Ishikawa (cell line): ENCODE measurements at regions not wholly inside any gene's neighbourhood (a gene's known extent, or its start where the extent isn't known, plus 50 kb on each side); places are given as distances from the start of the nearest gene placed in this dataset.

Source experiments
- CEBPB ChIP-seq: IDR thresholded peaks from 2 replicates; pipeline ENCODE4 v1.6.1; 2012
- CREB1 ChIP-seq: IDR thresholded peaks from 2 replicates; pipeline ENCODE4 v1.6.1; 2012; ENCODE audit warnings: low read depth
- EGR1 ChIP-seq: IDR thresholded peaks from 2 replicates; pipeline ENCODE4 v1.6.1; 2012
- EP300 ChIP-seq: IDR thresholded peaks from 2 replicates; pipeline ENCODE4 v1.6.1; 2012; ENCODE audit warnings: borderline replicate concordance
- FOXM1 ChIP-seq: IDR thresholded peaks from 2 replicates; pipeline ENCODE4 v1.6.1; 2012; ENCODE audit warnings: low read depth, borderline replicate concordance
- RAD21 ChIP-seq: IDR thresholded peaks from 2 replicates; pipeline ENCODE4 v1.6.1; 2012; ENCODE audit warnings: low read depth
- TAF1 ChIP-seq: IDR thresholded peaks from 2 replicates; pipeline ENCODE4 v1.6.1; 2012; ENCODE audit warnings: low read depth, mild to moderate bottlenecking
- TCF12 ChIP-seq: IDR thresholded peaks from 2 replicates; pipeline ENCODE4 v1.6.1; 2012; ENCODE audit warnings: low read depth
- ZBTB7A ChIP-seq: IDR thresholded peaks from 2 replicates; pipeline ENCODE4 v1.6.1; 2012; ENCODE audit warnings: low read depth
- TF ChIP-seq, protein P1 (sequence below): IDR thresholded peaks from 2 replicates; pipeline ENCODE4 v1.6.1; 2012
- TF ChIP-seq, protein P2 (sequence below): IDR thresholded peaks from 2 replicates; pipeline ENCODE4 v1.6.1; 2012; ENCODE audit warnings: low read depth, mild to moderate bottlenecking
- TF ChIP-seq, protein P3 (sequence below): IDR thresholded peaks from 2 replicates; pipeline ENCODE4 v1.6.1; 2012

DNA sequence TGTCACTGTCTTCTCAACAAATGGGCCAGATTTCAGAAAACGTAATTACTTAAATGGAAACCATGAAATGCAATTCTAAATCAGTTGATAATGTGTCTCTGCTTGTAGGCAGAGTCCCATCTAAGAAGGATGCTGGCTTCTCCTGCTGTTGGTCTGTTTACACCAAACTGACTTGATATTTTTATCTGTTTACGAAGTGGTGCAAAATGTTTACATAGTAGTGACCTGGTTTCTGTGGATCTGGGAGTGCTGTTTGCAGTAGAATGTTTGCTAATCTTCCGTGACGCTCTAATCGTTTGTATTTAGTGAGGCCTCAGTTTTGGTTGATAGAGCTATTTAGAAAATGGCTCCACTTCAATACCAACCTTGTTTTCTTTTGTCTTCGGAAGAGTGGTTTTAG lies 213.5 kb downstream of the VEGFC start:
- TF ChIP-seq, protein P1, sequence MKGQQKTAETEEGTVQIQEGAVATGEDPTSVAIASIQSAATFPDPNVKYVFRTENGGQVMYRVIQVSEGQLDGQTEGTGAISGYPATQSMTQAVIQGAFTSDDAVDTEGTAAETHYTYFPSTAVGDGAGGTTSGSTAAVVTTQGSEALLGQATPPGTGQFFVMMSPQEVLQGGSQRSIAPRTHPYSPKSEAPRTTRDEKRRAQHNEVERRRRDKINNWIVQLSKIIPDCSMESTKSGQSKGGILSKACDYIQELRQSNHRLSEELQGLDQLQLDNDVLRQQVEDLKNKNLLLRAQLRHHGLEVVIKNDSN = no peak
- TF ChIP-seq, protein P2, sequence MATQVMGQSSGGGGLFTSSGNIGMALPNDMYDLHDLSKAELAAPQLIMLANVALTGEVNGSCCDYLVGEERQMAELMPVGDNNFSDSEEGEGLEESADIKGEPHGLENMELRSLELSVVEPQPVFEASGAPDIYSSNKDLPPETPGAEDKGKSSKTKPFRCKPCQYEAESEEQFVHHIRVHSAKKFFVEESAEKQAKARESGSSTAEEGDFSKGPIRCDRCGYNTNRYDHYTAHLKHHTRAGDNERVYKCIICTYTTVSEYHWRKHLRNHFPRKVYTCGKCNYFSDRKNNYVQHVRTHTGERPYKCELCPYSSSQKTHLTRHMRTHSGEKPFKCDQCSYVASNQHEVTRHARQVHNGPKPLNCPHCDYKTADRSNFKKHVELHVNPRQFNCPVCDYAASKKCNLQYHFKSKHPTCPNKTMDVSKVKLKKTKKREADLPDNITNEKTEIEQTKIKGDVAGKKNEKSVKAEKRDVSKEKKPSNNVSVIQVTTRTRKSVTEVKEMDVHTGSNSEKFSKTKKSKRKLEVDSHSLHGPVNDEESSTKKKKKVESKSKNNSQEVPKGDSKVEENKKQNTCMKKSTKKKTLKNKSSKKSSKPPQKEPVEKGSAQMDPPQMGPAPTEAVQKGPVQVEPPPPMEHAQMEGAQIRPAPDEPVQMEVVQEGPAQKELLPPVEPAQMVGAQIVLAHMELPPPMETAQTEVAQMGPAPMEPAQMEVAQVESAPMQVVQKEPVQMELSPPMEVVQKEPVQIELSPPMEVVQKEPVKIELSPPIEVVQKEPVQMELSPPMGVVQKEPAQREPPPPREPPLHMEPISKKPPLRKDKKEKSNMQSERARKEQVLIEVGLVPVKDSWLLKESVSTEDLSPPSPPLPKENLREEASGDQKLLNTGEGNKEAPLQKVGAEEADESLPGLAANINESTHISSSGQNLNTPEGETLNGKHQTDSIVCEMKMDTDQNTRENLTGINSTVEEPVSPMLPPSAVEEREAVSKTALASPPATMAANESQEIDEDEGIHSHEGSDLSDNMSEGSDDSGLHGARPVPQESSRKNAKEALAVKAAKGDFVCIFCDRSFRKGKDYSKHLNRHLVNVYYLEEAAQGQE = no peak
- TF ChIP-seq RAD21 (no peak), TAF1 (no peak), EGR1 (no peak), TCF12 (no peak), FOXM1 (no peak), ZBTB7A (no peak), EP300 (no peak), CREB1 (no peak), CEBPB (no peak)
- TF ChIP-seq, protein P3, sequence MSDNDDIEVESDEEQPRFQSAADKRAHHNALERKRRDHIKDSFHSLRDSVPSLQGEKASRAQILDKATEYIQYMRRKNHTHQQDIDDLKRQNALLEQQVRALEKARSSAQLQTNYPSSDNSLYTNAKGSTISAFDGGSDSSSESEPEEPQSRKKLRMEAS = no peak
